Endothelial cell of umbilical vein (primary cell): ENCODE measurements at regions not wholly inside any gene's neighbourhood (a gene's known extent, or its start where the extent isn't known, plus 50 kb on each side); places are given as distances from the start of the nearest gene placed in this dataset.

Experiments
- BruUV-seq: library from RNA; stranded (reverse); fragments of 400-500 nt; replicated peaks from 2 replicates; lab custom pipeline; 2021; lab: Mats Ljungman, UMichigan
- CTCF ChIA-PET: fragments of 300-600, 350-600 bp; sonication (Branson Sonifier 250); formaldehyde crosslinking; loops from one replicate; lab custom pipeline; 2021; ENCODE audit warnings: antibody characterized with exemption, inconsistent platforms; lab: Charles Lee
- POLR2A ChIA-PET: fragments of 300-600, 350-600 bp; sonication (Branson Sonifier 250); formaldehyde crosslinking; loops from one replicate; lab custom pipeline; 2021; ENCODE audit warnings: antibody characterized with exemption, inconsistent platforms; lab: Charles Lee
- DNase-seq: peaks from one replicate; pipeline ENCODE4 v3.0.0-alpha.2; 2011; ENCODE audit warnings: low read depth, low spot score
- FAIRE-seq: peaks from 2 replicates; lab custom pipeline; 2011; peaks lifted over from hg19 to GRCh38; lab: Jason Lieb, UNC
- H2AFZ ChIP-seq: 2 replicates; pipeline ENCODE4 v1.6.0; 2012; ENCODE audit warnings: low read depth, low read length, control low read depth, inconsistent platforms
- H3K27ac ChIP-seq: 2 replicates; pipeline ENCODE4 v1.5.1; 2011; ENCODE audit warnings: low read depth, mild to moderate bottlenecking, control low read depth, low read length, moderate library complexity; ENCODE audit not compliant: insufficient read depth
- H3K27me3 ChIP-seq, 2 experiments: 2 replicates each; pipeline versions ENCODE4 v1.6.0 to v1.6.1; 2011; ENCODE audit warnings: low read length in 2 of 2, mixed read lengths in 1 of 2; ENCODE audit not compliant: control insufficient read depth in 2 of 2, insufficient read depth in 2 of 2
- H3K36me3 ChIP-seq, 2 experiments: 2 replicates in 1 of 2; 3 replicates in 1 of 2; pipeline ENCODE4 v1.5.1; 2011; ENCODE audit warnings: low read length in 2 of 2, mild to moderate bottlenecking in 1 of 2, moderate library complexity in 1 of 2; ENCODE audit not compliant: control insufficient read depth in 2 of 2, insufficient read depth in 2 of 2; ENCODE audit errors: extremely low read depth in 1 of 2
- H3K4me1 ChIP-seq: 3 replicates; pipeline ENCODE4 v1.5.1; 2011; ENCODE audit warnings: mild to moderate bottlenecking, low read length; ENCODE audit not compliant: control insufficient read depth, insufficient read depth; ENCODE audit errors: extremely low read depth
- H3K4me2 ChIP-seq: 2 replicates; pipeline ENCODE4 v1.6.1; 2011; ENCODE audit warnings: low read length, control low read depth, mixed read lengths; ENCODE audit not compliant: insufficient read depth
- H3K4me3 ChIP-seq, 3 experiments: fragments of 200-600 bp in 1 of 3; sonication (generic), shearing (Covaris generic) in 1 of 3; replicated peaks in 1 of 3; 2 replicates each; pipeline ENCODE4 v1.5.1; 2011 to 2016; ENCODE audit warnings: control low read depth in 3 of 3, low read length in 3 of 3, mild to moderate bottlenecking in 2 of 3, inconsistent platforms in 1 of 3, low read depth in 1 of 3, moderate library complexity in 1 of 3; ENCODE audit not compliant: insufficient read depth in 1 of 3
- H3K79me2 ChIP-seq: 2 replicates; pipeline ENCODE4 v1.6.0; 2012; ENCODE audit warnings: low read length, inconsistent platforms; ENCODE audit not compliant: control insufficient read depth, insufficient read depth
- H3K9ac ChIP-seq: replicated peaks from 2 replicates; pipeline ENCODE3; 2011; ENCODE audit warnings: low read length, control low read depth; ENCODE audit not compliant: insufficient read depth; ENCODE audit errors: extremely low read depth
- H3K9me1 ChIP-seq: replicated peaks from 3 replicates; pipeline ENCODE4 v1.6.0; 2011; ENCODE audit warnings: mild to moderate bottlenecking, low read length; ENCODE audit not compliant: control insufficient read depth, insufficient read depth; ENCODE audit errors: extremely low read depth
- H3K9me3 ChIP-seq: replicated peaks from 2 replicates; pipeline ENCODE4 v1.5.1; 2012; ENCODE audit warnings: low read length, inconsistent platforms; ENCODE audit not compliant: control insufficient read depth, insufficient read depth
- H4K20me1 ChIP-seq: replicated peaks from 2 replicates; pipeline ENCODE3; 2011; ENCODE audit warnings: mild to moderate bottlenecking, low read length; ENCODE audit not compliant: control insufficient read depth, insufficient read depth; ENCODE audit errors: extremely low read depth
- EZH2 ChIP-seq: IDR thresholded peaks from 2 replicates; pipeline ENCODE4 v1.6.1; 2012; ENCODE audit warnings: borderline replicate concordance, low read depth, mild to moderate bottlenecking, moderate library complexity, low read length, inconsistent platforms; ENCODE audit not compliant: severe bottlenecking
- FOS ChIP-seq: IDR thresholded peaks from 2 replicates; pipeline ENCODE4 v1.6.1; 2011; ENCODE audit warnings: mild to moderate bottlenecking, low read length, moderate library complexity, borderline replicate concordance; ENCODE audit not compliant: insufficient read depth
- GATA2 ChIP-seq: IDR thresholded peaks from 2 replicates; pipeline ENCODE4 v1.7.0; 2011; ENCODE audit warnings: low read depth, mild to moderate bottlenecking, moderate library complexity, mixed read lengths, low read length; ENCODE audit not compliant: insufficient read length, insufficient read depth
- JUN ChIP-seq: IDR thresholded peaks from 2 replicates; pipeline ENCODE4 v1.6.1; 2011; ENCODE audit warnings: borderline replicate concordance, low read depth; ENCODE audit not compliant: insufficient read length, insufficient read depth
- MYC ChIP-seq: IDR thresholded peaks from one replicate; pipeline ENCODE4 v1.6.1; 2011; ENCODE audit warnings: mild to moderate bottlenecking, low read depth, low read length
- POLR2A ChIP-seq: IDR thresholded peaks from 2 replicates; pipeline ENCODE4 v1.6.1; 2012; ENCODE audit warnings: low read depth, mild to moderate bottlenecking, control low read depth, low read length
- POLR2AphosphoS5 ChIP-seq: IDR thresholded peaks from 2 replicates; pipeline ENCODE4 v1.6.1; 2012; ENCODE audit warnings: low read depth, mild to moderate bottlenecking, control low read depth, low read length, moderate library complexity; ENCODE audit not compliant: insufficient read depth
- dilution Hi-C: fragments of 300-500 bp; cut with MboI; formaldehyde crosslinking; loops from one replicate; pipeline ENCODE4 v1.15.0; 2019; ENCODE audit warnings: low sequenced_read_pairs; ENCODE audit not compliant: extremely low pct_ligation_motif_present
- intact Hi-C: fragments of 100-400 bp; cut with micrococcal nuclease; formaldehyde crosslinking; loops from one replicate; pipeline ENCODE4 v1.10.0; 2022
- TF ChIP-seq, protein P1 (sequence below), 2 donors: IDR thresholded peaks; 1 replicate in 1 of 2; 2 replicates in 1 of 2; pipeline ENCODE4 v1.5.1; 2011; ENCODE audit warnings: low read length in 2 of 2, mild to moderate bottlenecking in 2 of 2, moderate library complexity in 2 of 2, control low read depth in 1 of 2, inconsistent platforms in 1 of 2, low read depth in 1 of 2; ENCODE audit not compliant: insufficient read depth in 1 of 2; ENCODE audit errors: extremely low read depth in 1 of 2
- TF ChIP-seq, protein P2 (sequence below): IDR thresholded peaks from 2 replicates; pipeline ENCODE4 v1.6.1; 2011; ENCODE audit not compliant: insufficient read depth, insufficient read length

DNA sequence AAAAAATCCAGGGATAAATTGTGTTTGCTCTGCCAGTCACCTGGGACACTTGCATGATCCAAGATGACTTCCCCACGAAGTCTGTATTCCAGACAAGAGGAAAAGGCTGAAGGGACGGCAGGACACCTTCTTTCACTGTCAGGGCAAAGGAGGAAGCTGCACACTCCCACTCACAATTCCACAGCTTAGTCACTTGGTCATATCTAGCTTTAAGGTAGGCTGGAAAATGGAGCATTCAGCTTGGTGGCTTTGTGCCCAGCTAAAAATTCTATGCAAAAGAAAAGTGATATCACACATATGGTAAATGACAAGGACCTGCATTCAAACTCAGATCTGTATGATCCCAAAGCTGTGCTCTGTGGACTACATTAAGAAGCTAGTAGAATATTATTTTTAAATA is 109.2 kb upstream of the TPM1 start:
- no peak overlapping the region for H3K4me3 ChIP-seq
- ChIA-PET POLR2A (no interaction called here), CTCF (interaction anchor here (0.7 to 1.1 kb wide), 2 partner anchors 77 to 115 kb away, joined by 3 to 4 read pairs; no protein-coding TSS in a partner anchor)
- no peaks in the 10 kb centered on the region for H3K36me3 ChIP-seq
- DNase-seq (no peak), FAIRE-seq (no peak)
- no peaks in the 10 kb centered on the region for H3K9me3 ChIP-seq
- H3K9ac ChIP-seq, result no peak overlapping the region
- no peak overlapping the region for H2AFZ ChIP-seq
- H3K27me3 ChIP-seq, result no peaks in the 10 kb centered on the region
- H3K4me2 ChIP-seq, result no peak overlapping the region
- TF ChIP-seq FOS (no peak), POLR2A (no peak), JUN (no peak), POLR2AphosphoS5 (no peak), GATA2 (no peak), MYC (no peak), EZH2 (no peak)
- TF ChIP-seq, protein P1, sequence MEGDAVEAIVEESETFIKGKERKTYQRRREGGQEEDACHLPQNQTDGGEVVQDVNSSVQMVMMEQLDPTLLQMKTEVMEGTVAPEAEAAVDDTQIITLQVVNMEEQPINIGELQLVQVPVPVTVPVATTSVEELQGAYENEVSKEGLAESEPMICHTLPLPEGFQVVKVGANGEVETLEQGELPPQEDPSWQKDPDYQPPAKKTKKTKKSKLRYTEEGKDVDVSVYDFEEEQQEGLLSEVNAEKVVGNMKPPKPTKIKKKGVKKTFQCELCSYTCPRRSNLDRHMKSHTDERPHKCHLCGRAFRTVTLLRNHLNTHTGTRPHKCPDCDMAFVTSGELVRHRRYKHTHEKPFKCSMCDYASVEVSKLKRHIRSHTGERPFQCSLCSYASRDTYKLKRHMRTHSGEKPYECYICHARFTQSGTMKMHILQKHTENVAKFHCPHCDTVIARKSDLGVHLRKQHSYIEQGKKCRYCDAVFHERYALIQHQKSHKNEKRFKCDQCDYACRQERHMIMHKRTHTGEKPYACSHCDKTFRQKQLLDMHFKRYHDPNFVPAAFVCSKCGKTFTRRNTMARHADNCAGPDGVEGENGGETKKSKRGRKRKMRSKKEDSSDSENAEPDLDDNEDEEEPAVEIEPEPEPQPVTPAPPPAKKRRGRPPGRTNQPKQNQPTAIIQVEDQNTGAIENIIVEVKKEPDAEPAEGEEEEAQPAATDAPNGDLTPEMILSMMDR (IDR thresholded peaks at IDR 0.05; ENCODE audit: extremely low read depth in 1 of 2, insufficient read depth in 1 of 2, low read depth in 1 of 2, low read length in 2 of 2), result no peak
- TF ChIP-seq, protein P2, sequence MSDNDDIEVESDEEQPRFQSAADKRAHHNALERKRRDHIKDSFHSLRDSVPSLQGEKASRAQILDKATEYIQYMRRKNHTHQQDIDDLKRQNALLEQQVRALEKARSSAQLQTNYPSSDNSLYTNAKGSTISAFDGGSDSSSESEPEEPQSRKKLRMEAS, result no peak
- no peak overlapping the region for H3K27ac ChIP-seq
- peaks cover 14% of the 10 kb centered on the region for H3K4me1 ChIP-seq
- no peaks in the 10 kb centered on the region for H3K79me2 ChIP-seq
- intact Hi-C loops (no loop called here), dilution Hi-C loops (no loop called here)
- H3K9me1 ChIP-seq, result no peaks in the 10 kb centered on the region
- H4K20me1 ChIP-seq, result no peaks in the 10 kb centered on the region
- no TSS peak for BruUV-seq
